ENCODE measurements at regions not wholly inside any gene's neighbourhood (a gene's known extent, or its start where the extent isn't known, plus 50 kb on each side); places are given as distances from the start of the nearest gene placed in this dataset.

DNA sequence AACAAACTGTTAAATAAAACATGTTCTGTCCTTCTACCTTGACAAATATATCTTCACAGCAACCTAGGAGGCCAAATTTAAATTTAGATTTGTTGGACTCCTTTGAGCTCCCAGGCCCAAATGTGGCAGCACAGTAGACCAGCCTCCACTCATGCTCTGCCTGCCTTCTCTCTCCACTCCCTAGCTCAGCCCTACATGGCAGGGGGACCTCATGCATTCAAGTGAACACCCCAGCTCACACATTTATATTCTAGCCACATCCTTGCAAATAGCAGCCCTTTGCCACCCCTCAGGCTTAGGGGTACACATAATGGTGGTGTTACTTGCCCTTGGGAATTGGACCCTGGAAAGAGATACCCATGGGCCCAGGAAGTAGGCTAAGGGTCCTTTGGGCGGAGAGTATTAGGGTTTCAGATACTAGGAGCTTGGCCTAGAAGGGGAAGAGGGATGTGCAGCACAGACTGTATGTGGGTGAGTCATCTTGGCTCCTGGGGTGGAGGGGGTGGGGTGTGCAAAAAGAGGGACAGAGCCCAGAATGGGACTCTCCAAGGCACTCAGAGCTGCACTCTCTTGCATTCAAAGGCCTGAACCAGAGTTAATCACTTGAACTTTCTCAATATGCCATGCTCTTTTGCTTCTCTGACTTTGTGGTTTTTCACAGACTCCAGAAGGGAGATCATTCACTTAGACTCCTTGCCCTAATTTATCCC, 268.4 kb upstream of the ROPN1 start:
- no peaks in the 10 kb centered on the region for H3K9me3 ChIP-seq (ENCODE audit: insufficient read depth, low read depth)
- H3K4me3 ChIP-seq, result no peak overlapping the region
- BruUV-seq (replicated peaks), result no TSS peak
- H3K27ac ChIP-seq, result no peak overlapping the region
- no peaks in the 10 kb centered on the region for H3K79me2 ChIP-seq (ENCODE audit: low read depth)
- DNase-seq, result peak in 1 of 2 experiments; percentile 37
- 0 out of 2 replicates have a peak, but pooled peaks cover 3% of the 10 kb centered on the region for H3K27me3 ChIP-seq (ENCODE audit: insufficient read depth, low read depth)
- CTCF ChIA-PET, result interaction anchor here (0.7 to 1.0 kb wide), 2 partner anchors 12 to 14 kb away, joined by 3 to 4 read pairs; no protein-coding TSS in a partner anchor
- no peak overlapping the region for H3K4me2 ChIP-seq
- H2AFZ ChIP-seq, result no peak overlapping the region
- POLR2A ChIA-PET (ENCODE audit: unreplicated experiment), result interaction anchor here (0.5 kb wide), 1 partner anchor 20 kb away, joined by 3 read pairs; no protein-coding TSS in a partner anchor
- no peaks in the 10 kb centered on the region for H3F3A ChIP-seq (ENCODE audit: insufficient read depth, low read depth)
- no peaks in the 10 kb centered on the region for H3K36me3 ChIP-seq (ENCODE audit: low read depth)
- intact Hi-C loops (cut with micrococcal nuclease; ENCODE audit: unreplicated experiment), result loop anchor here (5.0 to 10.0 kb wide), 2 partner anchors 508 to 676 kb away; partner anchors contain the start of gene HACD2
- no peaks in the 10 kb centered on the region; the same call in 1 of the 2 replicates for H3K4me1 ChIP-seq (replicated peaks; ENCODE audit: insufficient read depth)
- TF ChIP-seq CTCF (conservative IDR thresholded peaks at IDR 0.05) (no peak), EZH2 (IDR thresholded peaks at IDR 0.05; ENCODE audit: low read depth) (no peak)
- H4K20me1 ChIP-seq (ENCODE audit: insufficient read depth), result no peaks in the 10 kb centered on the region
- H3K9me2 ChIP-seq (ENCODE audit: insufficient read depth), result no peaks in the 10 kb centered on the region

GRCh38 chr3:124261306-124261705, 269.4 kb upstream of the ROPN1 start:
- H2AFZ ChIP-seq, result no peak overlapping the region
- H3K36me3 ChIP-seq (ENCODE audit: low read depth), result no peaks in the 10 kb centered on the region
- TF ChIP-seq EZH2 (IDR thresholded peaks at IDR 0.05; ENCODE audit: low read depth), result no peak
- no peak for TF ChIP-seq CTCF (conservative IDR thresholded peaks at IDR 0.05)
- no TSS peak for BruUV-seq (replicated peaks)
- intact Hi-C loops (cut with micrococcal nuclease; ENCODE audit: unreplicated experiment), result loop anchor here (5.0 to 10.0 kb wide), 2 partner anchors 509 to 677 kb away; partner anchors contain the start of gene HACD2
- no peaks in the 10 kb centered on the region for H3K79me2 ChIP-seq (ENCODE audit: low read depth)
- no peak overlapping the region for H3K4me2 ChIP-seq
- no peaks in the 10 kb centered on the region for H3K9me3 ChIP-seq (ENCODE audit: insufficient read depth, low read depth)
- ChIA-PET POLR2A (ENCODE audit: unreplicated experiment) (no interaction called here), CTCF (no interaction called here)
- H3F3A ChIP-seq (ENCODE audit: insufficient read depth, low read depth), result peaks cover 5% of the 10 kb centered on the region; the same call in 1 of the 2 replicates
- no peaks in the 10 kb centered on the region for H3K9me2 ChIP-seq (ENCODE audit: insufficient read depth)
- H4K20me1 ChIP-seq (ENCODE audit: insufficient read depth), result no peaks in the 10 kb centered on the region
- DNase-seq, result no peak
- no peaks in the 10 kb centered on the region; the same call in 1 of the 2 replicates for H3K4me1 ChIP-seq (replicated peaks; ENCODE audit: insufficient read depth)
- H3K4me3 ChIP-seq, result no peak overlapping the region
- no peak overlapping the region for H3K27ac ChIP-seq
- H3K27me3 ChIP-seq (ENCODE audit: insufficient read depth, low read depth), result 0 out of 2 replicates have a peak, but pooled peaks cover under 1% of the 10 kb centered on the region

DNA sequence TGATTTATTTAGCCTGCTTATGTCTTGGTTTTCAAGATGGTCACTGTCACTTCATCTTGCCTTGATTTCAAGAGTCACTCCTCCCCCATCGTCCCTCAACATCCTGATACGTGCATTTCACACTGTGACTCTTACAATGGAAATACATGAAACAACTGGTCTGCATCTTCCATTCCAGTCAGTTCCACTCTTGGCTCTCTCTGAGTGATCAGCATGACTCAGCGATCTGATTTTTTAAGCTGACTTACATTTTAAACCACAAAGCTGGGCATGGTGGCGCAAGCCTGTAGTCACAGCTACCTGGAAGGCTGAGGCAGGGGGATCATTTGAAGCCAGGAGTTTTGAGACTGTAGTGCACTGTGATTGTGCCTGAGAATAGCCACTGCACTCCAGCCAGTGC, 271.2 kb upstream of the ROPN1 start:
- Histone ChIP-seq H3K79me2 (ENCODE audit: low read depth) (no peaks in the 10 kb centered on the region), H3K9me3 (ENCODE audit: insufficient read depth, low read depth) (no peaks in the 10 kb centered on the region), H3K27ac (no peak overlapping the region), H3K27me3 (ENCODE audit: insufficient read depth, low read depth) (0 out of 2 replicates have a peak, but pooled peaks cover 3% of the 10 kb centered on the region), H2AFZ (no peak overlapping the region), H4K20me1 (ENCODE audit: insufficient read depth) (no peaks in the 10 kb centered on the region), H3K36me3 (ENCODE audit: low read depth) (no peaks in the 10 kb centered on the region), H3K9me2 (ENCODE audit: insufficient read depth) (no peaks in the 10 kb centered on the region), H3K4me3 (no peak overlapping the region), H3K4me1 (replicated peaks; ENCODE audit: insufficient read depth) (no peaks in the 10 kb centered on the region; the same call in 1 of the 2 replicates), H3K4me2 (0 out of 2 replicates have a peak overlapping the region, but pooled peaks have one; percentile 15), H3F3A (ENCODE audit: insufficient read depth, low read depth) (peaks cover 6% of the 10 kb centered on the region; the same call in 1 of the 2 replicates)
- POLR2A ChIA-PET (ENCODE audit: unreplicated experiment), result interaction anchor here (0.6 to 0.7 kb wide), 2 partner anchors 402 to 866 kb away, joined by 3 to 10 read pairs; no protein-coding TSS in a partner anchor
- no TSS peak for BruUV-seq (replicated peaks)
- intact Hi-C loops (cut with micrococcal nuclease; ENCODE audit: unreplicated experiment), result loop anchor here (5.0 to 10.0 kb wide), 2 partner anchors 511 to 678 kb away; partner anchors contain the start of gene HACD2
- no peak for TF ChIP-seq CTCF (conservative IDR thresholded peaks at IDR 0.05)
- no peak for TF ChIP-seq EZH2 (IDR thresholded peaks at IDR 0.05; ENCODE audit: low read depth)
- DNase-seq, result peak; percentile 42 to 53
- CTCF ChIA-PET, result no interaction called here
